Endometrial microvascular endothelial cells (primary cell): ENCODE measurements at regions not wholly inside any gene's neighbourhood (a gene's known extent, or its start where the extent isn't known, plus 50 kb on each side); places are given as distances from the start of the nearest gene placed in this dataset.
"Not testable (repeated sequence)": the region's sequence is repeated elsewhere in the genome, so short reads cannot be mapped to it uniquely, and the experiment has no call there.

Experiments
- in situ Hi-C: cut with HindIII; loops from 2 replicates; pipeline ENCODE4 v1.10.0; 2017; ENCODE audit warnings: low sequenced_read_pairs, low pct_unique_long_range_greater_than_20kb; ENCODE audit errors: inconsistent ontology term

DNA sequence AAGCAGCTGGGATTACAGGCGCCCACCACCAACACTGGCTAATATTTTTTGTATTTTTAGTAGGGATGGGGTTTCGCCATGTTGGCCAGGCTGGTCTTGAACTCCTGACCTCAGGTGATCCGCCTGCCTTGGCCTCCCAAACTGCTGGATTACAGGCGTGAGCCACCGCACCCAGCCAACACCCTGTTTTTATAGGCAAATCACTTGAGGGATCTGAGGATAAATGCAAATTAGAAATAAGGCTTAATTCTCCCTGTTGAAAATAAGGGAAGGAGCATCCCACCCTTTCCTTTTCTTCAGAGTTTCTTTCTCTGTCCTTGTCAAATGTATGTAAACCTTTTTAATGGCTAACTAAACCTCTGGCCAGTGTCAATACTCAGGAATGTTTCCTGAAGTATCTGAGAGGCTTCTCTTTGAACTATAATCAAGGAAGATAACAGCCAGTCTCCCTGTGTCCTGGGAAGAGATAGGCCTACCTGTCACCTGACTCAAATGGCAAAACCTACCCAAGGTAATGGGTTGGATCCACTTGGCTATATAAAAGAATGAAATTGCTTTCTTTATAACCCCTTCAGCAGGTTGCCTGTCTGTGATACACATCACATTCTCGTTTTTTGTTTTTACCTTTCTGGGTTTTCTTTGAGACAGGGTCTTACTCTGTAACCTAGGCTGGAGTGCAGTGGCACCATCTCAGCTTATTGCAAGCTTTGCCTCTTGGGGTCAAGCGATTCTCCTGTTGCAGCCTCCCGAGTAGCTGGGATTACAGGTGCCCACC, 64.5 kb upstream of the TNFAIP3 start:
- in situ Hi-C loops, result no loop called here

DNA sequence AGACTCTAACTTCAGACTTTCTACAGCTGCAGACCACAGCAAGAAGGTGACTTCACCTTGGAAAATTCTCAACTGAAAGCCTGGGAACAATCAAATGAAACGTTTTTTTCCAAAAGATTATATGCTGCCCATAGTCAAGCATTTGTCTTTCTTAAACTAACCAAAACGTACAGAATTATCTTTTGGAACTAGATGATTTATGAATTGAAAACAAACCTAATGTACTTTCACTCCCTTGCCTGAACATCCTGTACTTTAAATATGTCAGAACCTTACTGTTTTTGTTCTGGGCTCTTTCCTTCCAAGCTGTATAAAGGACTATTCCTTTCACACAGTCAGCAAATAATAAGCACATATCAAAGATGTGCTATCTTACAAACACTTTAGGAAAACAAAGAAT, 62.4 kb upstream of the TNFAIP3 start:
- in situ Hi-C loops, result no loop called here

DNA sequence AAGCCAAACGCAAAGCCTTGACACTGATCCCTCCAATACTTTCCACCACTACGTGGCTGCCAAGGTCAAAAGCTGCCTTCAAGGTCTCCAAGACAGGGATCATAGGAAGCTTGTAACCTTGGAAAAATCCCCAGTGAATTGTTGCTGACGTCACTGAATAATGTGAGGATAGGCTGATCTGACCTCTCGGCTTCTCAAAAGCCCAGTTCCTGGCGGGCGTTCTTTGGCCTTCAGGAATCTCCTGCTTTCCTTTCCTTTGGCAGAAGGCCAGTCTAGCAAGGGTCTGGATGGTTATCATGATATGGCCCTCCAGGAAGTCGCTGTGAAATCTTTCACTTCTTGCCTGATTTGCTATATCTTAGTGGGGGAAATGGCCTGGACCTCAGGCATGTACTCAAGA, 61.4 kb upstream of the TNFAIP3 start:
- in situ Hi-C loops, result no loop called here

DNA sequence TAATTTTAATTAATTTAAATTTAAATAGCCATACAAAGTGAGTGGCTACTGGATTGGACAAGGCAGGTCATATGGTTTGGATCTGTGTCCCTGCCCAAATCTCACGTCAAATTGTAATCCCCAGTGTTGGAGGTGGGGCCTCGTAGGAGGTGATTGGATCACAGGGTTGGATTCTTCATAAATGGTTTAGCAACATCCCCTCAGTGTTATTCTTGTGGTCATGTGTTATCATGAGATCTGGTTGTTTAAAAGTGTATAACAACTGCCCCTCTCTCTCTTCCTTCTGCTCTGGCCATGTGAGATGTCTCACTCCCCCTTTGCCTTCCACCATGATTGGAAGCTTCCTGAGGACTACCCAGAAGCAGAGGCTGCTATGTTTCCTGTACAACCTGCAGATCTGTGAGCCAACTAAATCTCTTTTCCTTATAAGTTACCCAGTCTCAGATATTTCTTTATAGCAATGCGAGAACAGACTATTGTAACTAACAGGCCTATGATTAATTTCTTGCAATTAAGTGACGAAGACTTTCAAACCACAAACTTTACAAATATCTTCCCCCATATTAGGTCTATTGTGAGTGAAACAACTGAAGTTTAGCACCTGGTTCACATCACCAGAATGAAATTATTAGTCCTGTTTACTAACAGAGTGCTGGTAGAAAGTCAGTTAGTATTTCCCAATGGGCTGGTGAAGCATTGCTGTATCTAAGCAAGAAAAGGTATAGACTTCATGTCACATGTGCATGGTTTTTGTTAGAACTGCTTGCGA, 60.0 kb upstream of the TNFAIP3 start:
- in situ Hi-C loops, result no loop called here

DNA sequence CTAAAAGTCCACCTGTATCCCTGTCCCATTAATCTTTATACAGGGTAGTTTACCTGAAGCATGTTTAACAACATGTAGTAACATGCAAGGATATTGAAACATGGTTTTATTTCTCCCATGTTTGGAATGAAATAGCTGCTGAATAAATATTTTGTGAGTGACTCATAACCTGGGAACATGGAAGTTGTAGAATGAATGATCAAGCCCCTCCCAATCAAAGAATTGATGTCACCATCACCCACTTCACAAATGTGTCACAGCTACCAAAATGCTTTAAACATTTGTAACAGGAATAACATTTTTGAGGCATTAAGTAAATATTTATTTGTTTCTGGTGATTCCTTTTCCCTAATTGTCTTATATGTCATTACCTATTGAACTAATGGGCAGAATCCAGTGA, 58.9 kb upstream of the TNFAIP3 start:
- in situ Hi-C loops, result no loop called here

DNA sequence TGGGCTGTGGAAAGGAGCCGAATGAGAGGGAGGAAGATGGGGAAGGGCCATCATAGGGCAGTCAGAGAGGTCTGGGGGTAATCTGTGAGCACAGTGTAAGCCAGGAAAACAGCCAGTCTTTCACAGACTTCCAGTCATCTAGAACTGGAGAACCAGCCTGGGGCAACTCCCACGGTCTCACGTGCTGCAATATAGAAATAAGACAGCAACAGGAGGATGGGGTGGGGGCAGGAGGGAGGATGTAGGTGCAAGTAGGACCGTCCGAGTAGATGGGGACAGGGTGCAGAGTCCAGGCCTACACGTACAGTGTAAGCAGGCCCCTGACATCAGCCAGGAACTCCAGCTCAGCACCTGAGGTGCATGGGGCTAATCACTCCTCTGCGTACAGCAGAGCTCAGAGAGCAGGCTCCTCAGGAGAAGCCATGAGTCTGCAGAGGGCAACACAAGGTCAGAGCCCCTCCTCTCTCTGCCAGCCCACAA, 58.2 kb upstream of the TNFAIP3 start:
- in situ Hi-C loops, result no loop called here

DNA sequence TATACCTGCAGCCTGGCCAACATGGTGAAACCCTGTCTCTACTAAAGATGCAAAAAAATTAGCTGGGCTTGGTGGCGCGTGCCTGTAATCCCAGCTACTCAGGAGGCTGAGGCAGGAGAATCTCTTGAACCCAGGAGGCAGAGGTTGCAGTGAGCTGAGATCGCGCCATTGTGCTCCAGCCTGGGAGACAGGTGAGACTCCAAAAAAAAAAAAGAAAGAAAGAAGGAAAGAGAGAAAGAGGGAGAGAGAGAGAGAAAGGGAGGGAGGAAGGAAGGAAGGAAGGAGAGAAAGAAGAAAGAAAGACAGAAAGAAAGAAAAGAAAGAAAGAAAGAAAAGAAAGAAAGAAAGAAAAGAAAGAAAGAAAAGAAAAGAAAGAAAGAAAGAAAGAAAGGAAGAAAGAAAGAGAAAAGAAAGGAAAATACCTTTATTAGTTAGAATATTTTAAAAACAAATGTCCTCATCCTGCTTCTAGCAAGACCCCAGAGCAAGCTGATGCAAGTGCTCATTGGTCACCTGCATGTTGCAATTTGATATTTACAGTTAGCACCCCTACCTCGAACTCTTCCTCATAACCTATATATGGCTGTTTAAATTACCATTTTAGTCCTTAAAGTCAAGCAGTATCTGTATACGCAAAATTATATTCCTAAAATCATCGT, 57.0 kb upstream of the TNFAIP3 start:
- in situ Hi-C loops, result not testable (repeated sequence)

DNA sequence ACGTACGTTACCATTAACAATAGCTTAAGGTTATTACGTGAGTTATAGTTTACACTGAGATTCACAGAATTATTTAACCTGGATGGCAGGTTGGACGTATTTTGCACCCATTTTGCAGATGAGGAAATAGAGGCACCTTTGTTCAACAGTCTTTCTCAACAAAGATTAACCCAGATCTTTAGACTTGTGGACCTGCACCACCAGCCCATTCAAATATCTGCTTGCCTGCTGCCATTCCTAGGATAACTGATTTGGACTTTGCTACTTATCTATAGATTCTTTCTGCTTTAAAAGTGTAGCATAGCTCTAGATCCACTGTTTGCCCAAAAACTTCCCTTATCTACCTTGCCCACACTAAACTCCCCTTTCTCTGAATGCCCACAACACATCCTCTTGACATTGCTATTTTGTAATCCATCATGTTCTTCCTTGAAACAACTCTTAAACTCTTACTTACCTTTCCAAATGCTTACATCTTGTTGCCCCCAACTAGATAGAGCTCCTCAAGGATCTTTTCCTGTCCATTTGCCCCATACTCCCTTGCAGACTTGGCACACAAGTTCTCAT, 56.4 kb upstream of the TNFAIP3 start:
- in situ Hi-C loops, result no loop called here

DNA sequence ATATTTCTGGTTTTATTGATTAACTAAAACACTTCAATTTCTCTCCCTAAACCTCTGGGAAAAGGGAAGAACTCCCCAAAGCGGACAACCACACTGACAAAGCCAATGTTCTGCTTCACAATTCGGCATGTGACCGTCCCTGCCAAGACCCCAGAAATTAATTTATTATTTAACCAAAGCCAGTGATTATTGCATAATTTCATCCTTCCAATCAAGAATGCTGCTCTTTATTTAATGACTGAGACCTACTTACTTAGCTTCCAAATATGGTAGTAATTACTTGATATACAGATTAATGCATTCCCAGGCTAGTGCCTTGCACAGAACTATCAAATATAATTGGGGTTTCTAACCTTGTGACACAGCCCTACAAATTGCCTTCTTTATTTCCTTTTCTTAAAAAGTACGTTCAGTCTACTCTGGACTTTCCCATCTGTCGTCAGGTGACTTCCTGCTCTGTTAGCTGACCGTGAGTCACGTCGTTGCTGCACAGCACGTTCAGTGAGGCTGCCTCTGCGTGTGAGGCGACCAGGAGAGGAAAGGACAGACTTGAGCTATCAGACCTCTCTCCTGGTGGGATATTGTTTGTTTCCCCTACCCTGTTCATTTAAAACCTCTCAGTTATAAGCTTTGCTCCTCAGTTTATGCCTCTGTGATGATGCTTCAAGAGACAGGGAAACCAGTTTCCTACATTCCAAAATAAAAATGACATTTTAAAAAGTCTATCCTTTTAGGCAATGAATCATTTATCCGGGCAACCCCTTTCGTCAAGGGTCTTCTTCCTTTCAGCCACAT, 55.7 kb upstream of the TNFAIP3 start:
- in situ Hi-C loops, result no loop called here

DNA sequence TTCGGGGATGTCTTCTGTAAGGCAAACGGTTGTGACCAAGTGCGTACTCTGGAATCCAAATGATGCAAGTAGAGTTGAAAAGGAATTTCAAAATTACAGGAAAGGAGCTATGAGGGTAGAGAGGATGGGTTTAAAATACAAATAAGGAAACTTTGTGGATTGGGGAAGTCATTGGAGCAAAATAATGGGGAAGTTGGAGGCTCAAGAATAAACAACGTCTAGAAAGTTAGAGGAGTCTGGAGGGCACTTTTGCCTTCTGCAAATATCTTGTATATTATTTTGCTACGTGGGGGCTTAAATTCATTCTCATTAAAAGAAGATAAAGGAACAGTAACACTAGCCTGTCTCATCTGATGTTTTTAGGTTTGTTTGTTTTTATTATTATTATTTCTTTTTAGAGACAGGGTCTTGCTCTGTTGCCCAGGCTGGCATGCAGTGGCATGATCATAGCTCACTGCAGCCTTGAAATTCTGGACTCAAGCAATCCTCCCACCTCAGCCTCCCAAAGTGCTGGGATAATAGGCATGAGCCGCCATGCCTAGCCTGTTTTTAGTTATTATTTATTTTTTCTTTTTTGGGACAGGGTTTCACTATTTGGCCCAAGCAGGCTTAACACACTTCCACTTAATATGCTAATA, 55.0 kb upstream of the TNFAIP3 start:
- in situ Hi-C loops, result no loop called here

DNA sequence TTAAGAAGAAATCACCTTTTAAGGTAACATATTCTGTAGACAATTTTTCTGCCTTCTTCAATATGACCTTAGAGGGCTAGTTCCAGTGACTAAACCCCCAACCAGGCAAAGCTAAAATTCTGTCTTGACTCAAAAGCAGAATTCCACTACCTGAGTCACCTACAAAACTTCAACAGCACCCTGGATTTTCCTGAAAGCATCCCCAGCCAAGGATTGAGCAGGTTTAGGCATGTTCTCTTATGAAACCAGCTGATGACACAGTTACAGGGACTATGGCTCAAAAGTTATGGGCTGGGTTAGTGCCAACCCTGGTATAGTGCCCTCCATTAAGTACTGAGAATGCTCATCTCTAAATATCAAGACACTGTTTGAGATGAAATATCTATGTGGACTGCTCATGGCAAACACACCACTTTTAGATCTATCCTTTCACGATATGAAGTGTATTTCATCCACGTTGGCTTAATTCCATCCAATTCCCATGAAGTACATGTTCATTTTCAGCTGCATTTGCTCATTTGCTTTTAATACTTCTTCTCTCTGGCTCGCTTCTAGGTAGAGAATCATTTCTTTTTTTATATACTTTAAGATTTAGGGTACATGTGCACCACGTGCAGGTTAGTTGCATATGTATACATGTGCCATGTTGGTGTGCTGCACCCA, 53.6 kb upstream of the TNFAIP3 start:
- in situ Hi-C loops, result no loop called here

DNA sequence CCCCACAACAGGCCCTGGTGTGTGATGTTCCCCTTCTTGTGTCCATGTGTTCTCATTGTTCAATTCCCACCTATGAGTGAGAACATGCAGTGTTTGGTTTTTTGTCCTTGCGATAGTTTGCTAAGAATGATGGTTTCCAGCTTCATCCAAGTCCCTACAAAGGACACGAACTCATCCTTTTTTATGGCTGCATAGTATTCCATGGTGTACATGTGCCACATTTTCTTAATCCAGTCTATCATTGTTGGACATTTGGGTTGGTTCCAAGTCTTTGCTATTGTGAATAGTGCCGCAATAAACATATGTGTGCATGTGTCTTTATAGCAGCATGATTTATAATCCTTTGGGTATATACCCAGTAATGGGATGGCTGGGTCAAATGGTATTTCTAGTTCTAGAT, 53.0 kb upstream of the TNFAIP3 start:
- in situ Hi-C loops, result not testable (repeated sequence)

DNA sequence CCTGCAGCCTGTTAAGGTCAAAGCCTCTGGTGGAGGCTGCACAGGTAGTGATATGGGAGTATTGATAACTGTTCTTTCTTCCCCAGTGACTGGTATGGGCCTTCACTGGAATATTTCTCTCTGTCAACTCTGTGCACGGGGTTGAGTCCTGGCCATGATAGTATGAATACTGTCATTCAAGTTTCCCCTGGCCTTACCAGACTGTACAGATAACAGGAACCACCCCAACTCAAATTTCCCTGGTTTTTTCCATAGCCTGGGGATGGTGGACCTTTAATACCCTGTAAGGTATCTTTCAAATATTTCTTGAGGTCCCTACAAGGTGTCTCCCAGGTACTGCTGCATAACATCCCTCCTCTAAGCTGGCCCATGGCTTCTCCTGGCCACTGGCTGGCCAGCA, 51.4 kb upstream of the TNFAIP3 start:
- in situ Hi-C loops, result no loop called here

DNA sequence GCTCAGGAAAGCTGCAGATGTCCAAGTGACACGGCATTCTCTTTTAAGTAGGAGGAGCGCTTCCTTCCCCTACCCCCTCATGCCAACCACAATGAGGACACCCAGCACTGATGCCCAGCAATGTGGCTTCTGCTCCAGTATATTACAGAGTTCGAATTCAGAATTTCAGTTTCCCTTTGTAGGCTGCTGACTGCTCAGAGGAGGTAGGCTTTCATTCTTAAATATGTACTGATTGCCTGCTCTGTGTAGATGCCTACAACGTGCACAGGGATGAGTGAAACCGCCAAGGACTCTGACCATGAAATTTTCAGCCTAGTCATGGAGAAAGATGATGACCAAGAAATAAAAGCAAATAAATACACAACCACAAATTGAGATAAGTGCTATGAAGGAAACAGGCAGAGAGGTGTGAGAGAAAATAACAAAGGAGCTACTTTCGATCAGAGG, 50.9 kb upstream of the TNFAIP3 start:
- in situ Hi-C loops, result no loop called here

DNA sequence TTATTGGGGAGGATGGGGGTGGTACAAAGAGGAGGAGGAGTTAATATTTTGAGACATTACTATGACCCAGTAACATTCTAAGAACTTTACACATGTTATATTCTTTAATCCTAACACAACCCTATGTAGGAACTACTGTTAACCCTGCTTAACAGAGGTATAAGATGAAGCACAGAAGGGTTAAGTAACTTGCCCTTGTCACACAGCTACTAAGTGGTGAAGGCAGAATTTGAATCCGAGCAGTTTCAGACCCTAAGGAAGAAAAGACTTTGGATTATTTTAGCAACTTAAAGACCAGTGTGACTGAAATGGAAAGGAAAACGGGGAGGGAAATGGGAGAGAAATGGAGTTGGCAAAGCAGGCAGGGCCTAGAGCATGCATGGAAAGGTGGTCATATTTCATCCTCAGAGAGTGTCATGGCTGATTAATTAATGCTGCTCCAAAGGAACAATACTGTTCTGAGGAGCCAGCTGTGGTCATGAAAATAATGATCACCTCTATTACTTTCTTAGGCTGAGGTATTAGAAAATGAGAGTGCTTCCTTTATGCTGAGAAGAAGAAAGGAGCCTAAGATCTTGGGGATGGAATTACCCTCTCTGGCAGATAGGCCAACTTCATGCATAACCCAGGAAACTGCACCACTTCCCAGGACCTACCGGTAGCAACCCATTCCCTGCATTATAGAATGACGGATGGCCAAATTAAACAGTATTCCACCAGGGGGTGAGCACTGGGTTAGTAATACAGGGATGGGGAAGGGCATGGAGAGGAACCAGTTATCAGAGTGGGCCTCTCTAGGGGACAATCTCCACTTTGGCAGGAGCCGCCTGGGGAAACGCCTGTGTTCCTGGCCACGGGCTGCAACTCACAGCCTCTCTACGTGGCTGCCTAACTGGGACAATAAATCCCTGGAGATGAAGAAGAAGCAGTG, 50.1 kb upstream of the TNFAIP3 start:
- in situ Hi-C loops, result no loop called here
